Muscle of leg (tissue), 3 donors: ENCODE measurements at regions not wholly inside any gene's neighbourhood (a gene's known extent, or its start where the extent isn't known, plus 50 kb on each side); places are given as distances from the start of the nearest gene placed in this dataset.
A peak's percentile ranks its signal among the peaks of the same experiment; 100 is the strongest.

ENCODE experiments used
- DNase-seq: peaks from one replicate; pipeline ENCODE4 v3.0.0; 2013
- H3K27ac ChIP-seq: one replicate; pipeline ENCODE4 v1.5.1; 2013; ENCODE audit warnings: mild to moderate bottlenecking, low read length, control low read depth
- H3K27me3 ChIP-seq: one replicate; pipeline ENCODE4 v1.6.1; 2013; ENCODE audit warnings: low read length; ENCODE audit not compliant: control insufficient read depth, insufficient read depth
- H3K36me3 ChIP-seq: one replicate; pipeline ENCODE4 v1.6.1; 2013; ENCODE audit warnings: low read length; ENCODE audit not compliant: control insufficient read depth, insufficient read depth
- H3K4me1 ChIP-seq: one replicate; pipeline ENCODE4 v1.6.1; 2013; ENCODE audit warnings: low read length; ENCODE audit not compliant: control insufficient read depth, insufficient read depth
- H3K4me3 ChIP-seq: one replicate; pipeline ENCODE4 v1.5.1; 2013; ENCODE audit warnings: low read length, control low read depth
- H3K9me3 ChIP-seq: replicated peaks from 2 replicates; pipeline ENCODE4 v1.6.1; 2013; ENCODE audit warnings: low read depth, low read length; ENCODE audit not compliant: control insufficient read depth
- WGBS: methylation state at CpG from one replicate; pipeline ENCODE4 v1.1.5; 2013; ENCODE audit warnings: missing lambda C conversion rate; ENCODE audit not compliant: insufficient coverage; 5-methylcytosine and 5-hydroxymethylcytosine counted together

DNA sequence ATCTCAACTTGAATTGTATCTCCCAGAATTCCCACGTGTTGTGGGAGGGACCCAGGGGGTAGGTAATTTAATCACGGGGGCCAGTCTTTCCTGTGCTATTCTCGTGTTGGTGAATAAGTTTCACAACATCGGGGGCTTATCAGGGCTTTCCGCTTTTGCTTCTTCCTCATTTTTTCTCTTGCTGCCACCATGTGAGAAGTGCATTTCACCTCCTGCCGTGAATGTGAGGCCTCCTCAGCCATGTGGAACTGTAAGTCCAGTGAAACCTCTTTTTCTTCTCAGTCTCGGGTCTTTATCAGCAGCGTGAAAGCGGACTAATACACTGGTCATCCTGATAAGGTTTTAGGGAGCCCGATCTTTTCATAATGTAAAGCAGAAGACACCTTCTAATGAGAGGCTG lies 687.0 kb upstream of the FTMT start:
- DNase-seq, result no peak
- Histone ChIP-seq H3K4me3 (no peak overlapping the region), H3K9me3 (peaks cover 2% of the 10 kb centered on the region), H3K36me3 (no peaks in the 10 kb centered on the region), H3K27me3 (no peaks in the 10 kb centered on the region), H3K27ac (no peak overlapping the region), H3K4me1 (no peaks in the 10 kb centered on the region)
- WGBS, result 64% methylated on average over 6 of the region's 10 CpGs

- H3K9me3 ChIP-seq, result peaks cover 2% of the 10 kb centered on the region
- H3K4me1 ChIP-seq, result no peaks in the 10 kb centered on the region
- no peak for DNase-seq
- H3K27me3 ChIP-seq, result no peaks in the 10 kb centered on the region
- H3K36me3 ChIP-seq, result no peaks in the 10 kb centered on the region
- H3K4me3 ChIP-seq, result no peak overlapping the region
- no peak overlapping the region for H3K27ac ChIP-seq
Measured at GRCh38 chr5:121171361-121171760, 680.3 kb upstream of the FTMT start.

DNA sequence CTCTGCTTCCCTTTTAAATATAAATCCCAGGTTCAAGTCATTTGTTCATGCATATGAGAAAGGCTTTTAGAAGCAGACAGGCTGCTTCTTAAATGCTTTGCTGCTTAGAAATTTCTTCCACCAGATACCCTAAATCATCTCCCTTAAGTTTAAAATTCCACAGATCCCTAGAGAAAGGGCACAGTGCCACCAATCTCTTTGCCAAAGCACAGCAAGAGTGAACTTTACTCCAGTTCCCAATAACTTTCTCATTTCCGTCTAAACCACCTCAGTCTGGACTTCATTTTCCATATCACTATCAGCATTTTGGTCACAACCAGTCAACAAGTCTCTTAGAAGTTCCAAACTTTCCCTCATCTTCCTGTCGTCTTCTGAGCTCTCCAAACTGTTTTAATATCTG lies 679.8 kb upstream of the FTMT start:
- WGBS, result 51% methylated on average over 2 of the region's 2 CpGs
- H3K27ac ChIP-seq, result no peak overlapping the region
- H3K36me3 ChIP-seq, result no peaks in the 10 kb centered on the region
- no peaks in the 10 kb centered on the region for H3K27me3 ChIP-seq
- H3K4me3 ChIP-seq, result no peak overlapping the region
- DNase-seq, result peak; percentile 1
- peaks cover 2% of the 10 kb centered on the region for H3K9me3 ChIP-seq
- no peaks in the 10 kb centered on the region for H3K4me1 ChIP-seq

DNA sequence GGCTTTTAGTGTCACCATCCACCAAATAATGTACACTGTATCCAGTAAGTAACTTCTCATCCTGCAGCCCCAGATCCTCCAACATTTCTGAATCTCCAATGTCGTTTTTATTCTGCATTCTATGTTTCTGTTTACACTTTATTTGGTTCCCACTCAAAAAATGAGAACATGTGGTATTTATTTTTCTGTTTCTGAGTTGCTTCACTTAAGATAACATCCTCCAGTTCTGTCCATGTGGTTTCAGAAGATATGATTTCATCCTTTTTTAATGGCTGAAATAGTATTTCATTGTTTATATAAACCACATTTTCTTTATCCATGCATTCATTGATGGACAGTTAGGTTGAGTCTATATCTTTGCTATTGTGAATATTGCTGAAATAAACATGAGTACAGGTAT lies 677.3 kb upstream of the FTMT start:
- Histone ChIP-seq H3K27ac (no peak overlapping the region), H3K4me3 (no peak overlapping the region), H3K9me3 (no peaks in the 10 kb centered on the region), H3K36me3 (no peaks in the 10 kb centered on the region), H3K27me3 (no peaks in the 10 kb centered on the region), H3K4me1 (no peaks in the 10 kb centered on the region)
- no CpG with 5 or more reads among the region's 1 CpG for WGBS
- peak; percentile 10 for DNase-seq

GRCh38 chr5:121175986-121176385 lies 675.7 kb upstream of the FTMT start:
- H3K27ac ChIP-seq, result no peak overlapping the region
- DNase-seq, result no peak
- H3K36me3 ChIP-seq, result no peaks in the 10 kb centered on the region
- H3K27me3 ChIP-seq, result no peaks in the 10 kb centered on the region
- H3K4me3 ChIP-seq, result no peak overlapping the region
- no CpG with 5 or more reads among the region's 3 CpGs for whole genome bisulfite sequencing
- no peaks in the 10 kb centered on the region for H3K9me3 ChIP-seq
- H3K4me1 ChIP-seq, result no peaks in the 10 kb centered on the region

DNA sequence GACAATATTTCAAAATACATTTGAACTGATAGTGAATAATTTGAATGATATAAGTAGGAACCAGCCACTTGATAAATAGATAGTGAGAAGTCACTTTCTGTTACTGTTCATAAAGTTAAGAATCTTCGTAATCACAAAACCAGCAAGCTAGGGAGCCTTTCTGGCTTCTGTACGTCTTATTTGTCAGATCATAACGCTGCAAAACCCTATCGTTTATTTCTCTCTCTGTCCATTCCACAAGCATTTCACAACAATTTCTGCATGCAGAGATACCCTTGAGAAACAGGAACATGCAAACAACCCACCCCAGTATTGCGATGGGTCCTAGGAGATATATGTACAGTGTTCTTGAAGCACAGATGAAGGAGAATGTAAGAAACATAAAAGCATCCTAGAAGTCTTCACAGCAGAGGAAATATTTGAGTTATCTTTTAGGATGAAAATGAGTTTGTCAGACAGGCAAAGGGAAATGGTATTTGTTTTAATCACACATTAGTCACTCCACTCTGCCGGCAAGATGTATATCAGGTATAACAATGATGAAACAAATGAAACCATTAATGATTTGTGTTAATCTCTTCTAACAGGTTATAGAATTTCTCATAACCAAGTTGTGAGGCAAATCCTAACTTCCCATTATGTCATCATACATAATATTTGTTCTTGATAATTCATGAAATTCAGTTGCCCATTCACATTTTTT lies 668.7 kb upstream of the FTMT start:
- Histone ChIP-seq H3K27me3 (no peaks in the 10 kb centered on the region), H3K4me1 (no peaks in the 10 kb centered on the region), H3K4me3 (no peak overlapping the region), H3K36me3 (no peaks in the 10 kb centered on the region), H3K27ac (no peak overlapping the region), H3K9me3 (no peaks in the 10 kb centered on the region)
- DNase-seq, result no peak
- 76% methylated on average over 3 of the region's 6 CpGs for WGBS

GRCh38 chr5:121188849-121189248 lies 662.8 kb upstream of the FTMT start:
- no peak overlapping the region for H3K4me3 ChIP-seq
- H3K9me3 ChIP-seq, result no peaks in the 10 kb centered on the region
- H3K27me3 ChIP-seq, result no peaks in the 10 kb centered on the region
- WGBS, result no CpG with 5 or more reads among the region's 3 CpGs
- no peak overlapping the region for H3K27ac ChIP-seq
- H3K36me3 ChIP-seq, result no peaks in the 10 kb centered on the region
- DNase-seq, result no peak
- H3K4me1 ChIP-seq, result no peaks in the 10 kb centered on the region

DNA sequence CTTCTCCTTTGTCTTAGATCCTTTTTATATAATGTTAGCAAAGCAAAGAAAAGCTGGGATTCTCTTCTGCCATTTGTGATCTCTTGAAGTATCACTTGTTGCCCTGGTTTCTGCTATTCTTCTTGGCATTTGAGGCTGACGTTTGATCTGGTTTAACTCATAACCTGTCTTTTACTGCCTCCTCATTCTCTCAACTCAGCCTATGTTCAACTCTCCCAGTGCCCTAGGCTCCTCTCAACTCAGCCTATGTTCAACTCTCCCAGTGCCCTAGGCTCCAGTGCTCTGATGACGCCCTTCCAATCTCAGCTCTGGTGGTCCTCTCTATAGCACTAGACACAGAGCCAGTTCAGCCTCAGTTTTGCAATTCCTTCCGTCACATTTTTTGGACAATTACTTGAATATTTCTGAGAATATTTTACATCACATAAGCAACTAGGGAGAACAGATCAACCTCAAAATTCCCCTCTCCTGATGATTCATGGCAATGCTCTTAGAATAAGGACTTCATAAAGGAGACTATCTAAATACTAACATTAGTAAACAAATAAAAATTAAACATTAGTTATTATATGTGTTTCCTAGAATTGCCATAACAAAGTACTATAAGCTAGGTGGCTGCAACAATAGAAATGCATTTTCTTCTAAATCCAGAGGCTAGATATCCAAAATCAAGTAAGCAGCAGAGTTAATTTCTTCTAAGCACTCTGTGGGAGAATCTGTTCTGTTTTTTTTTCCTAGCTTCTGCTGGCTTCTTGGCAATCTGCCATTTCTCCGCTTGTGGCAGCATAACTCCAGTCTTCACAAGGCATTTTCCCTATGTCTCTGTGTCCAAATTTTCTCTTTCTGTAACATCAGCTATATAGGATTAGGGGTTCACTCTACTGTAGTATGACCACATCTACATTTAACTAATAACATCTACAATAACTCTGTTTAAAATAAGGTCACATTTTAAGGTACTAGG lies 662.1 kb upstream of the FTMT start:
- 42% methylated on average over 2 of the region's 4 CpGs for WGBS
- no peaks in the 10 kb centered on the region for H3K36me3 ChIP-seq
- no peak overlapping the region for H3K27ac ChIP-seq
- DNase-seq, result peak; percentile 50
- H3K9me3 ChIP-seq, result no peaks in the 10 kb centered on the region
- H3K27me3 ChIP-seq, result no peaks in the 10 kb centered on the region
- H3K4me1 ChIP-seq, result no peaks in the 10 kb centered on the region
- no peak overlapping the region for H3K4me3 ChIP-seq

DNA sequence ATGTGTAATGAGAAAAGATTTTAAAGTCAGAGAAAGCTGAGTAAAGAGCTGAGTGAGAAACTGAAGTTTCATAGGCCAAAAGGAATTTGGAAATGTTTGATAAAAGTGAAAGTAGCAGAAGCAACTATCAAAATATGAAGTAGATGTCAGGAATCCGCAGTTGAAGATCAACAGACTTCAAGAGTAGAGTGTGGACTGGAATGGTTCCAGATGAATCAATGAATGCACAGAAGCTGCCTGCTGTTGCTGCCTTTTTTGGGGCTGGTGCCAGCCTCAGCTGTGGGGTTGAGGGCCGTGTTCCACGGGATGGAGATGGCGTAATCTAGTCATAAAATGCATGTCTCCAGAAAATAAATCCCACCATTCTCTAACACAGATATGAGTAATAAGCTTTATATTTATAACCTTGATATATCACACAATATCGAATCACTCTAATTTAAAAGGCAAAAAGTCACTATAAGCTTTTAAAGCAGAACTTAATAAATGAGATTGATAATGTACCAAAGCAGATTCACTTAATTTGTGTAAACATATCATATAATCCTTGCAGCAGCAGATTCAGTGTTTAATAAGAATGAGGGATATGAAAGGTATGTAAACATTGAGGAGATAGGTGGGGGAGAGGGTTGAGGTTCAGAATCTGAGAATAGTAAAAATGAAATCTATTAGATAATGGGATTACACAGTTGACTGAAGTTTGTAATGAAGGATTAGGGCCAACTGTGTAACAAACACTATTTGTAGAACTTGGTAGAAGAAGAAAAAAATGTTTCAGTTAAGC lies 652.3 kb upstream of the FTMT start:
- peak; percentile 59 for DNase-seq
- H3K4me1 ChIP-seq, result no peaks in the 10 kb centered on the region
- H3K9me3 ChIP-seq, result no peaks in the 10 kb centered on the region
- H3K4me3 ChIP-seq, result no peak overlapping the region
- H3K36me3 ChIP-seq, result no peaks in the 10 kb centered on the region
- no peaks in the 10 kb centered on the region for H3K27me3 ChIP-seq
- H3K27ac ChIP-seq, result no peak overlapping the region
- WGBS, result 56% methylated on average over 1 of the region's 5 CpGs

GRCh38 chr5:121218086-121218485 lies 633.6 kb upstream of the FTMT start:
- Histone ChIP-seq H3K27ac (no peak overlapping the region), H3K4me3 (no peak overlapping the region), H3K27me3 (no peaks in the 10 kb centered on the region), H3K36me3 (no peaks in the 10 kb centered on the region), H3K4me1 (no peaks in the 10 kb centered on the region), H3K9me3 (no peaks in the 10 kb centered on the region)
- no peak for DNase-seq
- no CpG with 5 or more reads among the region's 1 CpG for WGBS
